ENCODE measurements at regions not wholly inside any gene's neighbourhood (a gene's known extent, or its start where the extent isn't known, plus 50 kb on each side); places are given as distances from the start of the nearest gene placed in this dataset.

DNA sequence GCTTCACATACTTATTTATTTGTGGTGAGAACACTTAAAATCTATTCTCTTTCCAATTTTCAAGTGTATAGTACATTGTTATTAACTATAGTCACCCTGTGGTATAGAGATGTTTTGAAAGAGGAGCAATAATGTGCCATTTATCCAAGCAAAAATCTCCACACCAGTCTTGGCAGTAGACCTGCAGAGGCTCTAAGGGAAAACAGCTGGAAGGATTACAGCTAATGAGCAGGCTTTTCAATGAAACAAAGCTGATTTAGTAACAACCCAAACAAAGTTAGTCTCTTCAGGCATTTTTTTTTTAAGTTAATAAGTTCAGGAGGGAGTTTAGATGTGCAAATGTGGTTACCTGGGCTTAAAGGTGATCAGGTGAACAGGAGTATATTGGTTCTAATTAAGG is 101.9 kb downstream of the EVX1 start:
- Histone ChIP-seq H3K4me2 (ENCODE audit: low read length) (no peak overlapping the region), H3K9me2 (ENCODE audit: insufficient read depth, low read length) (no peaks in the 10 kb centered on the region), H3K27ac (ENCODE audit: low read depth, low read length, poor library complexity, severe bottlenecking) (no peak overlapping the region), H3K4me3 (ENCODE audit: low read depth, low read length, poor library complexity, severe bottlenecking) (no peak overlapping the region), H2AFZ (ENCODE audit: low read length) (no peak overlapping the region), H4K20me1 (ENCODE audit: insufficient read depth, low read length) (no peaks in the 10 kb centered on the region), H3K79me2 (ENCODE audit: insufficient read depth, low read depth, low read length) (no peaks in the 10 kb centered on the region), H3K4me1 (ENCODE audit: insufficient read depth, low read length, poor library complexity, severe bottlenecking) (no peaks in the 10 kb centered on the region), H3K36me3 (ENCODE audit: insufficient read depth, low read length) (no peaks in the 10 kb centered on the region), H3K9me3 (ENCODE audit: low read length) (no peaks in the 10 kb centered on the region)
- TF ChIP-seq EZH2phosphoT487 (IDR thresholded peaks at IDR 0.05; ENCODE audit: borderline replicate concordance, low read depth, low read length), result no peak
- TF ChIP-seq, protein P1, sequence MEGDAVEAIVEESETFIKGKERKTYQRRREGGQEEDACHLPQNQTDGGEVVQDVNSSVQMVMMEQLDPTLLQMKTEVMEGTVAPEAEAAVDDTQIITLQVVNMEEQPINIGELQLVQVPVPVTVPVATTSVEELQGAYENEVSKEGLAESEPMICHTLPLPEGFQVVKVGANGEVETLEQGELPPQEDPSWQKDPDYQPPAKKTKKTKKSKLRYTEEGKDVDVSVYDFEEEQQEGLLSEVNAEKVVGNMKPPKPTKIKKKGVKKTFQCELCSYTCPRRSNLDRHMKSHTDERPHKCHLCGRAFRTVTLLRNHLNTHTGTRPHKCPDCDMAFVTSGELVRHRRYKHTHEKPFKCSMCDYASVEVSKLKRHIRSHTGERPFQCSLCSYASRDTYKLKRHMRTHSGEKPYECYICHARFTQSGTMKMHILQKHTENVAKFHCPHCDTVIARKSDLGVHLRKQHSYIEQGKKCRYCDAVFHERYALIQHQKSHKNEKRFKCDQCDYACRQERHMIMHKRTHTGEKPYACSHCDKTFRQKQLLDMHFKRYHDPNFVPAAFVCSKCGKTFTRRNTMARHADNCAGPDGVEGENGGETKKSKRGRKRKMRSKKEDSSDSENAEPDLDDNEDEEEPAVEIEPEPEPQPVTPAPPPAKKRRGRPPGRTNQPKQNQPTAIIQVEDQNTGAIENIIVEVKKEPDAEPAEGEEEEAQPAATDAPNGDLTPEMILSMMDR (conservative IDR thresholded peaks at IDR 0.05; ENCODE audit: low read length), result no peak
- intact Hi-C loops (cut with micrococcal nuclease; ENCODE audit: unreplicated experiment), result no loop called here
- no peak for DNase-seq (ENCODE audit: low spot score)
- POLR2A ChIA-PET, result interaction anchor here (0.9 kb wide), 1 partner anchor 8 kb away, joined by 3 read pairs; no protein-coding TSS in a partner anchor
- BruUV-seq (replicated peaks), result no TSS peak
- CTCF ChIA-PET (ENCODE audit: unreplicated experiment), result no interaction called here

DNA sequence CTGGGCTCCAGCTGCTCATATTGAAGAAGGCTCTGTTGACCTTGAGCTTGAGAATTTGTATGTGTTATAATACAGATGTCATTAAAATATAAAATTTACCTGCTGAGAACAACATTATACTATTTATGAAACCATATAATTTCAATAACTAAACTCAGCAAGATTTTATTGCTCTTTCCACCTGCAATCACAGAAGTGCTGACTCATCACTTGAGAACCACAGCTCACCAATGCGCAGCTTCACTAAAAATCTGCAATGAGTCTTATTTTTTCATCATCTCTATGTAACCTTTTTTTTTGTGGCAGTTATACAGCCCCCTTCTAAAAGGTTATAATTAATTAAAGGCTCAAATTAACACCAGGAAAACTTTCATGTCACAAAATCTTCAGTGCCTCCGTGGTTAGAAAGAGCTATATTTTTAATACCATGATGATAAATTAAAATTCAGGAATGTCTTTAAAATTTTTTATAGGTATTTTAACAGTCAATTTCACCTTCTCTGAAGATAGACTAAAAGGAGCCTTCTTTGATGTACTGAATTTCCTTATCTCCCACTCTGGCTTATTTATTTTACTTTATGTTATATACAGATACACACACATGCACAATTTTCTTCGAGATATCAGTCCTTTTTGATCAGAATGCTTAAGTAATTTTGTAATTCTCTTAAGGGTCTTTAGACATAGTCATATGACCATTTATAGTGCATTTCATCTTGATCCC is 102.7 kb downstream of the EVX1 start:
- H3K27ac ChIP-seq (ENCODE audit: low read depth, low read length, poor library complexity, severe bottlenecking), result no peak overlapping the region
- H3K36me3 ChIP-seq (ENCODE audit: insufficient read depth, low read length), result no peaks in the 10 kb centered on the region
- H3K79me2 ChIP-seq (ENCODE audit: insufficient read depth, low read depth, low read length), result no peaks in the 10 kb centered on the region
- DNase-seq (ENCODE audit: low spot score), result no peak
- no peak overlapping the region for H2AFZ ChIP-seq (ENCODE audit: low read length)
- CTCF ChIA-PET (ENCODE audit: unreplicated experiment), result no interaction called here
- POLR2A ChIA-PET, result interaction anchor here (0.9 kb wide), 1 partner anchor 9 kb away, joined by 3 read pairs; no protein-coding TSS in a partner anchor
- no peak for TF ChIP-seq EZH2phosphoT487 (IDR thresholded peaks at IDR 0.05; ENCODE audit: borderline replicate concordance, low read depth, low read length)
- TF ChIP-seq, protein P1 (conservative IDR thresholded peaks at IDR 0.05; ENCODE audit: low read length), result no peak
- H3K9me3 ChIP-seq (ENCODE audit: low read length), result no peaks in the 10 kb centered on the region
- H3K4me2 ChIP-seq (ENCODE audit: low read length), result no peak overlapping the region
- H3K4me3 ChIP-seq (ENCODE audit: low read depth, low read length, poor library complexity, severe bottlenecking), result no peak overlapping the region
- no peaks in the 10 kb centered on the region for H4K20me1 ChIP-seq (ENCODE audit: insufficient read depth, low read length)
- H3K9me2 ChIP-seq (ENCODE audit: insufficient read depth, low read length), result no peaks in the 10 kb centered on the region
- H3K4me1 ChIP-seq (ENCODE audit: insufficient read depth, low read length, poor library complexity, severe bottlenecking), result no peaks in the 10 kb centered on the region
- no TSS peak for BruUV-seq (replicated peaks)
- intact Hi-C loops (cut with micrococcal nuclease; ENCODE audit: unreplicated experiment), result no loop called here

DNA sequence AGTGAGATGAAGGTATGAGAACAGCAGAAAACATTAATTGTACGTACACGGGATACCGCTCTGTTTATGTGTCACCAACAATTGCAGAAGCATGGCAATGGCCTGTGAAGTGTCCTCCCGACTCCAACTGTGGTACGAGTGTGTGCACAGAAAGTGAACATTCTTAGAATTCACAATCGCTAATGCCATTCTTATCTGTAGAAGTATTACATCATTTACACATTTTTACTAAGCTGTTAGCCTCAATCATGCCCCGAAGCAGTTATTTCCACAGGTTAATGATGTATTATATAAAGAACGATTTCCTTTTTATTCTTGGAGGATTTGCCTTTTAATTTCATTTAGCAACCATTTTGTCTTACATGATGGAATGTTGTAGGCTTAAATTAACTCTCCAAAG is 103.4 kb downstream of the EVX1 start:
- no peaks in the 10 kb centered on the region for H4K20me1 ChIP-seq (ENCODE audit: insufficient read depth, low read length)
- no peaks in the 10 kb centered on the region for H3K4me1 ChIP-seq (ENCODE audit: insufficient read depth, low read length, poor library complexity, severe bottlenecking)
- H3K27ac ChIP-seq (ENCODE audit: low read depth, low read length, poor library complexity, severe bottlenecking), result no peak overlapping the region
- intact Hi-C loops (cut with micrococcal nuclease; ENCODE audit: unreplicated experiment), result no loop called here
- TF ChIP-seq, protein P1 (conservative IDR thresholded peaks at IDR 0.05; ENCODE audit: low read length), result no peak
- TF ChIP-seq EZH2phosphoT487 (IDR thresholded peaks at IDR 0.05; ENCODE audit: borderline replicate concordance, low read depth, low read length), result no peak
- H3K9me2 ChIP-seq (ENCODE audit: insufficient read depth, low read length), result no peaks in the 10 kb centered on the region
- H2AFZ ChIP-seq (ENCODE audit: low read length), result no peak overlapping the region
- no peaks in the 10 kb centered on the region for H3K9me3 ChIP-seq (ENCODE audit: low read length)
- no peak overlapping the region for H3K4me3 ChIP-seq (ENCODE audit: low read depth, low read length, poor library complexity, severe bottlenecking)
- ChIA-PET CTCF (ENCODE audit: unreplicated experiment) (no interaction called here), POLR2A (no interaction called here)
- H3K4me2 ChIP-seq (ENCODE audit: low read length), result no peak overlapping the region
- no peaks in the 10 kb centered on the region for H3K36me3 ChIP-seq (ENCODE audit: insufficient read depth, low read length)
- no peak for DNase-seq (ENCODE audit: low spot score)
- no TSS peak for BruUV-seq (replicated peaks)
- no peaks in the 10 kb centered on the region for H3K79me2 ChIP-seq (ENCODE audit: insufficient read depth, low read depth, low read length)
